Osteoblast (primary cell): ENCODE measurements at regions not wholly inside any gene's neighbourhood (a gene's known extent, or its start where the extent isn't known, plus 50 kb on each side); places are given as distances from the start of the nearest gene placed in this dataset.

Experiments
- DNase-seq: peaks from one replicate; pipeline ENCODE4 v3.0.0; 2011; ENCODE audit warnings: low spot score, mixed read lengths; ENCODE audit not compliant: insufficient read length; ENCODE audit errors: missing footprints
- H2AFZ ChIP-seq: 2 replicates; pipeline ENCODE4 v1.6.0; 2011; ENCODE audit warnings: mild to moderate bottlenecking, low read length
- H3K27ac ChIP-seq: 2 replicates; pipeline ENCODE4 v1.5.1; 2011; ENCODE audit warnings: mild to moderate bottlenecking, low read depth, low read length, moderate library complexity
- H3K27me3 ChIP-seq: 2 replicates; pipeline ENCODE4 v1.6.0; 2012; ENCODE audit warnings: mild to moderate bottlenecking, control low read depth, inconsistent platforms, low read length, moderate library complexity; ENCODE audit not compliant: insufficient read depth
- H3K36me3 ChIP-seq: 2 replicates; pipeline ENCODE4 v1.5.1; 2011; ENCODE audit warnings: mild to moderate bottlenecking, low read length, control low read depth, moderate library complexity; ENCODE audit not compliant: insufficient read depth
- H3K4me1 ChIP-seq: 2 replicates; pipeline ENCODE4 v1.5.1; 2011; ENCODE audit warnings: mild to moderate bottlenecking, low read length, control low read depth, moderate library complexity; ENCODE audit not compliant: insufficient read depth
- H3K4me2 ChIP-seq: 2 replicates; pipeline ENCODE4 v1.6.0; 2011; ENCODE audit warnings: mild to moderate bottlenecking, low read length; ENCODE audit not compliant: insufficient read depth
- H3K4me3 ChIP-seq: fragments of 200-600 bp; sonication (generic); 3 replicates; pipeline ENCODE4 v1.5.1; 2012; ENCODE audit warnings: mild to moderate bottlenecking, low read length, inconsistent platforms; ENCODE audit not compliant: insufficient read depth
- H3K79me2 ChIP-seq: 2 replicates; pipeline ENCODE4 v1.6.0; 2012; ENCODE audit warnings: mild to moderate bottlenecking, low read length, control low read depth, inconsistent platforms; ENCODE audit not compliant: insufficient read depth
- H3K9me3 ChIP-seq: 2 replicates; pipeline ENCODE4 v1.5.1; 2011; ENCODE audit warnings: low read depth, low read length, control low read depth
- H4K20me1 ChIP-seq: 2 replicates; pipeline ENCODE4 v1.6.0; 2012; ENCODE audit warnings: mild to moderate bottlenecking, low read length, control low read depth; ENCODE audit not compliant: insufficient read depth
- TF ChIP-seq, protein P1 (sequence below): IDR thresholded peaks from 2 replicates; pipeline ENCODE4 v1.5.1; 2011; ENCODE audit warnings: mild to moderate bottlenecking, low read depth, low read length, moderate library complexity; ENCODE audit errors: extremely low read depth

DNA sequence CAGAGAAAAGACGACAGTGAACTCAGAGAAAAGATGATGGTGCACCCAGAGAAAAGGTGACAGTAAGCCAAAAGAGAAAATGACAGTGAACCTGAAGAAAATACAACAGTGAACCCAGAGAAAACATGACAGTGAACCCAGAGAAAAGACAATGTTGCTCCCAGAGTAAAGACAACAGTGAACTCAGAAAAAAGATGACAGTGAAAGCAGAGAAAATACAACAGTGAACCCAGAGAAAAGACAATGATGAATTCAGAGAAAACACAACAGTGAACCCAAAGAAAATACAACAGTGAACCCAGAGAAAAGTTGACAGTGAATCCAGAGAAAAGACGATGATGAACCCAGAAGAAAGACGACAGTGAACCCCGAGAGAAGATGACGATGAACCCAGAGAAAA is 140.5 kb upstream of the MAP3K4 start:
- TF ChIP-seq, protein P1, sequence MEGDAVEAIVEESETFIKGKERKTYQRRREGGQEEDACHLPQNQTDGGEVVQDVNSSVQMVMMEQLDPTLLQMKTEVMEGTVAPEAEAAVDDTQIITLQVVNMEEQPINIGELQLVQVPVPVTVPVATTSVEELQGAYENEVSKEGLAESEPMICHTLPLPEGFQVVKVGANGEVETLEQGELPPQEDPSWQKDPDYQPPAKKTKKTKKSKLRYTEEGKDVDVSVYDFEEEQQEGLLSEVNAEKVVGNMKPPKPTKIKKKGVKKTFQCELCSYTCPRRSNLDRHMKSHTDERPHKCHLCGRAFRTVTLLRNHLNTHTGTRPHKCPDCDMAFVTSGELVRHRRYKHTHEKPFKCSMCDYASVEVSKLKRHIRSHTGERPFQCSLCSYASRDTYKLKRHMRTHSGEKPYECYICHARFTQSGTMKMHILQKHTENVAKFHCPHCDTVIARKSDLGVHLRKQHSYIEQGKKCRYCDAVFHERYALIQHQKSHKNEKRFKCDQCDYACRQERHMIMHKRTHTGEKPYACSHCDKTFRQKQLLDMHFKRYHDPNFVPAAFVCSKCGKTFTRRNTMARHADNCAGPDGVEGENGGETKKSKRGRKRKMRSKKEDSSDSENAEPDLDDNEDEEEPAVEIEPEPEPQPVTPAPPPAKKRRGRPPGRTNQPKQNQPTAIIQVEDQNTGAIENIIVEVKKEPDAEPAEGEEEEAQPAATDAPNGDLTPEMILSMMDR: no peak
- no peak overlapping the region for H3K4me2 ChIP-seq
- no peaks in the 10 kb centered on the region for H3K36me3 ChIP-seq
- no peaks in the 10 kb centered on the region for H3K79me2 ChIP-seq
- H3K9me3 ChIP-seq: no peaks in the 10 kb centered on the region
- H3K27me3 ChIP-seq: no peaks in the 10 kb centered on the region
- no peak overlapping the region for H2AFZ ChIP-seq
- H3K4me1 ChIP-seq: no peaks in the 10 kb centered on the region
- H3K27ac ChIP-seq: no peak overlapping the region
- no peak overlapping the region for H3K4me3 ChIP-seq
- H4K20me1 ChIP-seq: no peaks in the 10 kb centered on the region
- DNase-seq: no peak

DNA sequence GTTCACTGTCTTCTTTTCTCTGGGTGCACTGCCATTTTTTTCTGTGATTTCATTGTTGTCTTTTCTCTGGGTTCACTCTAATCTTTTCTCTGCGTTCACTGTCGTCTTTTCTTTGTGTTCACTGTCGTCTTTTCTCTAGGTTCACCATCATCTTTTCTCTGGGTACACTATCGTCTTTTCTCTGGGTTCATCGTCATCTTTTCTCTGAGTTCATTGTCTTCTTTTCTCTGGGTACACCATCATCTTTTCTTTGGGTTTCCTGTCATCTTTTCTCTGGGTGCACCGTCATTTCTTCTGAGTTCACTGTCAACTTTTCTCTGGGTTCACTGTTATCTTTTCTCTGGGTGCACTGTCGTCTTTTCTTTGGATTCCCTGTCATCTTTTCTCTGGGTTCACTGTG is 137.6 kb upstream of the MAP3K4 start:
- H3K27ac ChIP-seq: no peak overlapping the region
- no peaks in the 10 kb centered on the region for H3K79me2 ChIP-seq
- TF ChIP-seq, protein P1: no peak
- no peaks in the 10 kb centered on the region for H3K36me3 ChIP-seq
- H3K4me2 ChIP-seq: no peak overlapping the region
- no peaks in the 10 kb centered on the region for H4K20me1 ChIP-seq
- no peak overlapping the region for H2AFZ ChIP-seq
- no peaks in the 10 kb centered on the region for H3K9me3 ChIP-seq
- H3K27me3 ChIP-seq: no peaks in the 10 kb centered on the region
- no peak overlapping the region for H3K4me3 ChIP-seq
- H3K4me1 ChIP-seq: no peaks in the 10 kb centered on the region
- no peak for DNase-seq

DNA sequence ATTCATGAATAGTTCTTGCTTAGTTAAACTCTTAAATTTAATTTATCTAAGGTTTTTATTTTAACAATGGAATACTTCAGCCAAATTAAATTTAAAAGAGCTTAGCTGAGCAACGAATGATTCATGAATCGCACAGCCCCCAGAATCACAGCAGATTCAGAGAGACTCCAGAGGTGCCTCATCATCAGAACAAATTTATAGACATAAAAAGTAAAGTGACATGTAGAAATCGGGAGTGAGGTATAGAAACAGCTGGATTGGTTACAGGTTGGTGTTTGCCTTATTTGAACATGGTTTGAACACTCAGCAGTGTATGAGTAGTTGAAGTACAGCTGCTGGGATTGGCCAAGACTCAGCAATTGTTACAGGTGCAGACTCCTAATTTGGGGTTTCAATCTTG is 132.7 kb upstream of the MAP3K4 start:
- H4K20me1 ChIP-seq: no peaks in the 10 kb centered on the region
- TF ChIP-seq, protein P1: no peak

DNA sequence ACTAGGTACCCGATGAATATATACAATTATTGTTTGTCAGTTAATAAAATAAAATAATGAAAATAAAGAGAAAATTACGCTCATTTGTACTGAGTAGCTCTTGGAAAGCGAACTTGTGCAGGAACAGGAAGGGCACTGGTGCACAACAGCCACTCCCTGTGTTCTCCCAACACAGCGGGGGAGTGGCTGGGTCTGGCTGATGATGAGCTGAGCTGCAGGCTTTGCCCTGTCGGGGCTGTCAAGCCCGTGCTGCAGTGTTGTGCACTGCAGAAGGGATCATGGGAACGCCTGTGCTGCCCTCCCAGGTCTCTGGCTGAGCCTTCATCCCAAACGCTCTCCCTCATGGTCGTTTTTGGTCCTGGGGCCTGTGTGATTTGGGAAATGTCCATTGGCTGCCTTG is 131.7 kb upstream of the MAP3K4 start:
- Histone ChIP-seq H3K79me2 (no peaks in the 10 kb centered on the region), H3K27ac (no peak overlapping the region), H3K4me3 (no peak overlapping the region), H3K4me1 (no peaks in the 10 kb centered on the region), H2AFZ (no peak overlapping the region), H4K20me1 (no peaks in the 10 kb centered on the region), H3K9me3 (no peaks in the 10 kb centered on the region), H3K36me3 (no peaks in the 10 kb centered on the region), H3K27me3 (no peaks in the 10 kb centered on the region), H3K4me2 (no peak overlapping the region)
- DNase-seq: no peak
- TF ChIP-seq, protein P1: no peak

More for the DNA sequence above, 132.7 kb upstream of the MAP3K4 start:
- no peaks in the 10 kb centered on the region for H3K4me1 ChIP-seq
- H3K4me2 ChIP-seq: no peak overlapping the region
- no peak overlapping the region for H3K4me3 ChIP-seq
- no peak for DNase-seq
- H2AFZ ChIP-seq: no peak overlapping the region
- H3K27me3 ChIP-seq: no peaks in the 10 kb centered on the region
- no peak overlapping the region for H3K27ac ChIP-seq
- no peaks in the 10 kb centered on the region for H3K9me3 ChIP-seq
- no peaks in the 10 kb centered on the region for H3K36me3 ChIP-seq
- no peaks in the 10 kb centered on the region for H3K79me2 ChIP-seq
